ENCODE measurements at regions not wholly inside any gene's neighbourhood (a gene's known extent, or its start where the extent isn't known, plus 50 kb on each side); places are given as distances from the start of the nearest gene placed in this dataset.
"Not testable (repeated sequence)": the region's sequence is repeated elsewhere in the genome, so short reads cannot be mapped to it uniquely, and the experiment has no call there.

GRCh38 chr6:85942844-85943243 lies 300.2 kb upstream of the SYNCRIP start:
- H3K27ac ChIP-seq (ENCODE audit: low read depth, low read length): no peak overlapping the region
- no peaks in the 10 kb centered on the region for H3K27me3 ChIP-seq (ENCODE audit: control insufficient read depth in 3 of 3, insufficient read depth in 3 of 3, low read length in 3 of 3)
- H3K9me3 ChIP-seq (ENCODE audit: control insufficient read depth in 3 of 3, low read length in 3 of 3): no peaks in the 10 kb centered on the region
- H3K4me1 ChIP-seq (ENCODE audit: control insufficient read depth in 3 of 3, insufficient read depth in 3 of 3, low read length in 3 of 3): no peaks in the 10 kb centered on the region
- no peaks in the 10 kb centered on the region for H3K36me3 ChIP-seq (ENCODE audit: control insufficient read depth in 3 of 3, insufficient read depth in 3 of 3, low read length in 3 of 3)
- H3K4me3 ChIP-seq (ENCODE audit: low read length in 3 of 3): no peak overlapping the region
- no peak overlapping the region for H3K9ac ChIP-seq (ENCODE audit: low read depth in 1 of 3, low read length in 3 of 3)

- Histone ChIP-seq H3K27ac (ENCODE audit: low read depth, low read length) (no peak overlapping the region), H3K36me3 (ENCODE audit: control insufficient read depth in 3 of 3, insufficient read depth in 3 of 3, low read length in 3 of 3) (no peaks in the 10 kb centered on the region), H3K4me1 (ENCODE audit: control insufficient read depth in 3 of 3, insufficient read depth in 3 of 3, low read length in 3 of 3) (no peaks in the 10 kb centered on the region), H3K9me3 (ENCODE audit: control insufficient read depth in 3 of 3, low read length in 3 of 3) (no peaks in the 10 kb centered on the region), H3K9ac (ENCODE audit: low read depth in 1 of 3, low read length in 3 of 3) (no peak overlapping the region), H3K27me3 (ENCODE audit: control insufficient read depth in 3 of 3, insufficient read depth in 3 of 3, low read length in 3 of 3) (no peaks in the 10 kb centered on the region), H3K4me3 (ENCODE audit: low read length in 3 of 3) (no peak overlapping the region)
Observed at GRCh38 chr6:85936916-85937315, 294.2 kb upstream of the SYNCRIP start.

GRCh38 chr6:85923013-85923430 lies 280.3 kb upstream of the SYNCRIP start:
- no peaks in the 10 kb centered on the region for H3K9me3 ChIP-seq (ENCODE audit: control insufficient read depth in 3 of 3, low read length in 3 of 3)
- H3K4me1 ChIP-seq (ENCODE audit: control insufficient read depth in 3 of 3, insufficient read depth in 3 of 3, low read length in 3 of 3): no peaks in the 10 kb centered on the region
- H3K27ac ChIP-seq (ENCODE audit: low read depth, low read length): no peak overlapping the region
- no peaks in the 10 kb centered on the region for H3K27me3 ChIP-seq (ENCODE audit: control insufficient read depth in 3 of 3, insufficient read depth in 3 of 3, low read length in 3 of 3)
- no peaks in the 10 kb centered on the region for H3K36me3 ChIP-seq (ENCODE audit: control insufficient read depth in 3 of 3, insufficient read depth in 3 of 3, low read length in 3 of 3)
- no peak overlapping the region for H3K9ac ChIP-seq (ENCODE audit: low read depth in 1 of 3, low read length in 3 of 3)
- H3K4me3 ChIP-seq (ENCODE audit: low read length in 3 of 3): no peak overlapping the region

- Histone ChIP-seq H3K4me3 (ENCODE audit: low read length in 3 of 3) (no peak overlapping the region), H3K9me3 (ENCODE audit: control insufficient read depth in 3 of 3, low read length in 3 of 3) (no peaks in the 10 kb centered on the region), H3K27ac (ENCODE audit: low read depth, low read length) (no peak overlapping the region), H3K36me3 (ENCODE audit: control insufficient read depth in 3 of 3, insufficient read depth in 3 of 3, low read length in 3 of 3) (no peaks in the 10 kb centered on the region), H3K4me1 (ENCODE audit: control insufficient read depth in 3 of 3, insufficient read depth in 3 of 3, low read length in 3 of 3) (no peaks in the 10 kb centered on the region), H3K9ac (ENCODE audit: low read depth in 1 of 3, low read length in 3 of 3) (no peak overlapping the region), H3K27me3 (ENCODE audit: control insufficient read depth in 3 of 3, insufficient read depth in 3 of 3, low read length in 3 of 3) (no peaks in the 10 kb centered on the region)
Observed at GRCh38 chr6:85920782-85921181, 278.1 kb upstream of the SYNCRIP start.

GRCh38 chr6:85917522-85917921 lies 274.8 kb upstream of the SYNCRIP start:
- no peaks in the 10 kb centered on the region for H3K36me3 ChIP-seq (ENCODE audit: control insufficient read depth in 3 of 3, insufficient read depth in 3 of 3, low read length in 3 of 3)
- no peak overlapping the region for H3K27ac ChIP-seq (ENCODE audit: low read depth, low read length)
- H3K4me1 ChIP-seq (ENCODE audit: control insufficient read depth in 3 of 3, insufficient read depth in 3 of 3, low read length in 3 of 3): no peaks in the 10 kb centered on the region
- H3K9me3 ChIP-seq (ENCODE audit: control insufficient read depth in 3 of 3, low read length in 3 of 3): no peaks in the 10 kb centered on the region
- H3K4me3 ChIP-seq (ENCODE audit: low read length in 3 of 3): no peak overlapping the region
- no peak overlapping the region for H3K9ac ChIP-seq (ENCODE audit: low read depth in 1 of 3, low read length in 3 of 3)
- H3K27me3 ChIP-seq (ENCODE audit: control insufficient read depth in 3 of 3, insufficient read depth in 3 of 3, low read length in 3 of 3): no peaks in the 10 kb centered on the region

GRCh38 chr6:85913001-85913400 lies 270.3 kb upstream of the SYNCRIP start:
- no peak overlapping the region for H3K27ac ChIP-seq (ENCODE audit: low read depth, low read length)
- H3K4me1 ChIP-seq (ENCODE audit: control insufficient read depth in 3 of 3, insufficient read depth in 3 of 3, low read length in 3 of 3): no peaks in the 10 kb centered on the region
- no peak overlapping the region for H3K9ac ChIP-seq (ENCODE audit: low read depth in 1 of 3, low read length in 3 of 3)
- H3K9me3 ChIP-seq (ENCODE audit: control insufficient read depth in 3 of 3, low read length in 3 of 3): no peaks in the 10 kb centered on the region
- no peaks in the 10 kb centered on the region for H3K27me3 ChIP-seq (ENCODE audit: control insufficient read depth in 3 of 3, insufficient read depth in 3 of 3, low read length in 3 of 3)
- H3K36me3 ChIP-seq (ENCODE audit: control insufficient read depth in 3 of 3, insufficient read depth in 3 of 3, low read length in 3 of 3): no peaks in the 10 kb centered on the region
- no peak overlapping the region for H3K4me3 ChIP-seq (ENCODE audit: low read length in 3 of 3)

- Histone ChIP-seq H3K4me3 (ENCODE audit: low read length in 3 of 3) (no peak overlapping the region), H3K27me3 (ENCODE audit: control insufficient read depth in 3 of 3, insufficient read depth in 3 of 3, low read length in 3 of 3) (no peaks in the 10 kb centered on the region), H3K4me1 (ENCODE audit: control insufficient read depth in 3 of 3, insufficient read depth in 3 of 3, low read length in 3 of 3) (no peaks in the 10 kb centered on the region), H3K9me3 (ENCODE audit: control insufficient read depth in 3 of 3, low read length in 3 of 3) (no peaks in the 10 kb centered on the region), H3K9ac (ENCODE audit: low read depth in 1 of 3, low read length in 3 of 3) (no peak overlapping the region), H3K36me3 (ENCODE audit: control insufficient read depth in 3 of 3, insufficient read depth in 3 of 3, low read length in 3 of 3) (no peaks in the 10 kb centered on the region), H3K27ac (ENCODE audit: low read depth, low read length) (no peak overlapping the region)
Observed at GRCh38 chr6:85912582-85912981, 269.9 kb upstream of the SYNCRIP start.

- no peak overlapping the region for H3K9ac ChIP-seq (ENCODE audit: low read depth in 1 of 3, low read length in 3 of 3)
- no peaks in the 10 kb centered on the region for H3K4me1 ChIP-seq (ENCODE audit: control insufficient read depth in 3 of 3, insufficient read depth in 3 of 3, low read length in 3 of 3)
- no peaks in the 10 kb centered on the region for H3K36me3 ChIP-seq (ENCODE audit: control insufficient read depth in 3 of 3, insufficient read depth in 3 of 3, low read length in 3 of 3)
- H3K27me3 ChIP-seq (ENCODE audit: control insufficient read depth in 3 of 3, insufficient read depth in 3 of 3, low read length in 3 of 3): no peaks in the 10 kb centered on the region
- H3K9me3 ChIP-seq (ENCODE audit: control insufficient read depth in 3 of 3, low read length in 3 of 3): no peaks in the 10 kb centered on the region
- H3K27ac ChIP-seq (ENCODE audit: low read depth, low read length): no peak overlapping the region
- H3K4me3 ChIP-seq (ENCODE audit: low read length in 3 of 3): no peak overlapping the region
Observed at GRCh38 chr6:85911067-85911466, 268.4 kb upstream of the SYNCRIP start.

- not testable (repeated sequence) for H3K9ac ChIP-seq (ENCODE audit: low read depth in 1 of 3, low read length in 3 of 3); H3K36me3 ChIP-seq (ENCODE audit: control insufficient read depth in 3 of 3, insufficient read depth in 3 of 3, low read length in 3 of 3); H3K4me1 ChIP-seq (ENCODE audit: control insufficient read depth in 3 of 3, insufficient read depth in 3 of 3, low read length in 3 of 3); H3K27ac ChIP-seq (ENCODE audit: low read depth, low read length); H3K9me3 ChIP-seq (ENCODE audit: control insufficient read depth in 3 of 3, low read length in 3 of 3); H3K4me3 ChIP-seq (ENCODE audit: low read length in 3 of 3); H3K27me3 ChIP-seq (ENCODE audit: control insufficient read depth in 3 of 3, insufficient read depth in 3 of 3, low read length in 3 of 3)
Observed at GRCh38 chr6:85908120-85908519, 265.4 kb upstream of the SYNCRIP start.

- no peaks in the 10 kb centered on the region for H3K4me1 ChIP-seq (ENCODE audit: control insufficient read depth in 3 of 3, insufficient read depth in 3 of 3, low read length in 3 of 3)
- no peaks in the 10 kb centered on the region for H3K27me3 ChIP-seq (ENCODE audit: control insufficient read depth in 3 of 3, insufficient read depth in 3 of 3, low read length in 3 of 3)
- no peak overlapping the region for H3K27ac ChIP-seq (ENCODE audit: low read depth, low read length)
- no peak overlapping the region for H3K9ac ChIP-seq (ENCODE audit: low read depth in 1 of 3, low read length in 3 of 3)
- H3K4me3 ChIP-seq (ENCODE audit: low read length in 3 of 3): no peak overlapping the region
- H3K9me3 ChIP-seq (ENCODE audit: control insufficient read depth in 3 of 3, low read length in 3 of 3): no peaks in the 10 kb centered on the region
- no peaks in the 10 kb centered on the region for H3K36me3 ChIP-seq (ENCODE audit: control insufficient read depth in 3 of 3, insufficient read depth in 3 of 3, low read length in 3 of 3)
Observed at GRCh38 chr6:85892346-85892745, 249.7 kb upstream of the SYNCRIP start.

GRCh38 chr6:85887461-85887860 lies 244.8 kb upstream of the SYNCRIP start:
- Histone ChIP-seq H3K4me3 (ENCODE audit: low read length in 3 of 3) (no peak overlapping the region), H3K4me1 (ENCODE audit: control insufficient read depth in 3 of 3, insufficient read depth in 3 of 3, low read length in 3 of 3) (no peaks in the 10 kb centered on the region), H3K9me3 (ENCODE audit: control insufficient read depth in 3 of 3, low read length in 3 of 3) (no peaks in the 10 kb centered on the region), H3K27me3 (ENCODE audit: control insufficient read depth in 3 of 3, insufficient read depth in 3 of 3, low read length in 3 of 3) (no peaks in the 10 kb centered on the region), H3K9ac (ENCODE audit: low read depth in 1 of 3, low read length in 3 of 3) (no peak overlapping the region), H3K27ac (ENCODE audit: low read depth, low read length) (no peak overlapping the region), H3K36me3 (ENCODE audit: control insufficient read depth in 3 of 3, insufficient read depth in 3 of 3, low read length in 3 of 3) (no peaks in the 10 kb centered on the region)
